ENCODE measurements at regions not wholly inside any gene's neighbourhood (a gene's known extent, or its start where the extent isn't known, plus 50 kb on each side); places are given as distances from the start of the nearest gene placed in this dataset.

DNA sequence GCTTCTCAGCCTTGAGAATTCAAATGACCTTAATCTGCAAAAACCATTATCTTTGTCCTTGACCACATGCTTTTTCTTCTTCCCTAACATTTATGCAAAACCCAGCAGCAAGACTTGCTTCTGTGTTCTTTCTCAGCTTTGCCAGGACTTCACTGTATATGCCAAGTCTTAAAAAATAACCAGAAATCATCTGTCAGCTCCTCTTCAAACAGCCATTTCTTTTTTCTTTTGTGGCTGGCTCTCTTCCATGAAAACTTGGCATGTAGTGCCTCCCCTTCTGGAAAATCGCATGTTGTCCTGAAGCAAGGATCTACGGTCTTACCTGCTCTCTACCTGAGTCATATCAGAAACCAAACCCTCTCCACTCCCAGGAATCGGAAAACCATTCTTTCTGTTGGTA, 364.9 kb downstream of the RPS29 start:
- no peaks in the 10 kb centered on the region for H3K4me1 ChIP-seq (ENCODE audit: control insufficient read depth in 2 of 2, insufficient read depth in 2 of 2, low read length in 2 of 2)
- TF ChIP-seq EZH2 (IDR thresholded peaks at IDR 0.05; ENCODE audit: borderline replicate concordance, insufficient read depth, low read depth, low read length, poor library complexity, severe bottlenecking): no peak
- TF ChIP-seq, protein P1, sequence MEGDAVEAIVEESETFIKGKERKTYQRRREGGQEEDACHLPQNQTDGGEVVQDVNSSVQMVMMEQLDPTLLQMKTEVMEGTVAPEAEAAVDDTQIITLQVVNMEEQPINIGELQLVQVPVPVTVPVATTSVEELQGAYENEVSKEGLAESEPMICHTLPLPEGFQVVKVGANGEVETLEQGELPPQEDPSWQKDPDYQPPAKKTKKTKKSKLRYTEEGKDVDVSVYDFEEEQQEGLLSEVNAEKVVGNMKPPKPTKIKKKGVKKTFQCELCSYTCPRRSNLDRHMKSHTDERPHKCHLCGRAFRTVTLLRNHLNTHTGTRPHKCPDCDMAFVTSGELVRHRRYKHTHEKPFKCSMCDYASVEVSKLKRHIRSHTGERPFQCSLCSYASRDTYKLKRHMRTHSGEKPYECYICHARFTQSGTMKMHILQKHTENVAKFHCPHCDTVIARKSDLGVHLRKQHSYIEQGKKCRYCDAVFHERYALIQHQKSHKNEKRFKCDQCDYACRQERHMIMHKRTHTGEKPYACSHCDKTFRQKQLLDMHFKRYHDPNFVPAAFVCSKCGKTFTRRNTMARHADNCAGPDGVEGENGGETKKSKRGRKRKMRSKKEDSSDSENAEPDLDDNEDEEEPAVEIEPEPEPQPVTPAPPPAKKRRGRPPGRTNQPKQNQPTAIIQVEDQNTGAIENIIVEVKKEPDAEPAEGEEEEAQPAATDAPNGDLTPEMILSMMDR (IDR thresholded peaks at IDR 0.05): no peak
- Mint-ChIP-seq H3K9me3 (ENCODE audit: insufficient read depth) (no peaks in the 10 kb centered on the region), H3K4me1 (no peaks in the 10 kb centered on the region), H3K27ac (no peak overlapping the region), H3K4me3 (no peak overlapping the region), H3K27me3 (no peaks in the 10 kb centered on the region)
- ChIA-PET POLR2A (no interaction called here), CTCF (no interaction called here)
- no peaks in the 10 kb centered on the region for H3K9me3 ChIP-seq (ENCODE audit: control extremely low read depth in 1 of 3, control insufficient read depth in 2 of 3, insufficient read depth in 1 of 3, low read length in 2 of 3)
- no peaks in the 10 kb centered on the region for H3K27me3 ChIP-seq (replicated peaks in 1 of 4; ENCODE audit: control extremely low read depth in 1 of 4, control insufficient read depth in 3 of 4, insufficient read depth in 4 of 4, low read length in 3 of 4)
- H3K36me3 ChIP-seq (replicated peaks in 1 of 2; ENCODE audit: control extremely low read depth in 1 of 2, control insufficient read depth in 1 of 2, extremely low read depth in 1 of 2, insufficient read depth in 2 of 2, low read length in 1 of 2): no peaks in the 10 kb centered on the region
- DNase-seq (no peak), ATAC-seq (ENCODE audit: low read depth) (no peak)
- 71% methylated on average over 3 of the region's 3 CpGs for WGBS (ENCODE audit: insufficient coverage)
- H3K27ac ChIP-seq (ENCODE audit: low read length in 2 of 2): no peak overlapping the region
- no peak overlapping the region for H2AFZ ChIP-seq (ENCODE audit: insufficient read depth, low read depth, low read length, poor library complexity, severe bottlenecking)
- intact Hi-C loops (cut with micrococcal nuclease): no loop called here
- no peak overlapping the region for H3K4me2 ChIP-seq (replicated peaks; ENCODE audit: low read depth, low read length, poor library complexity, severe bottlenecking)
- H3K79me2 ChIP-seq (ENCODE audit: control insufficient read depth, insufficient read depth, low read length): no peaks in the 10 kb centered on the region
- H3K4me3 ChIP-seq (ENCODE audit: control extremely low read depth in 1 of 5, extremely low read depth in 1 of 5, insufficient read depth in 1 of 5, low read depth in 2 of 5, low read length in 4 of 5): no peak overlapping the region
- no peaks in the 10 kb centered on the region for H4K20me1 ChIP-seq (ENCODE audit: control insufficient read depth, insufficient read depth, low read length, poor library complexity, severe bottlenecking)
- no peak overlapping the region for H3K9ac ChIP-seq (ENCODE audit: low read length)

- Histone ChIP-seq H3K9ac (ENCODE audit: low read length) (no peak overlapping the region), H3K4me3 (ENCODE audit: control extremely low read depth in 1 of 5, extremely low read depth in 1 of 5, insufficient read depth in 1 of 5, low read depth in 2 of 5, low read length in 4 of 5) (no peak overlapping the region), H4K20me1 (ENCODE audit: control insufficient read depth, insufficient read depth, low read length, poor library complexity, severe bottlenecking) (no peaks in the 10 kb centered on the region), H3K79me2 (ENCODE audit: control insufficient read depth, insufficient read depth, low read length) (no peaks in the 10 kb centered on the region), H3K4me2 (replicated peaks; ENCODE audit: low read depth, low read length, poor library complexity, severe bottlenecking) (no peak overlapping the region), H3K36me3 (replicated peaks in 1 of 2; ENCODE audit: control extremely low read depth in 1 of 2, control insufficient read depth in 1 of 2, extremely low read depth in 1 of 2, insufficient read depth in 2 of 2, low read length in 1 of 2) (no peaks in the 10 kb centered on the region), H3K27me3 (replicated peaks in 1 of 4; ENCODE audit: control extremely low read depth in 1 of 4, control insufficient read depth in 3 of 4, insufficient read depth in 4 of 4, low read length in 3 of 4) (no peaks in the 10 kb centered on the region), H3K27ac (ENCODE audit: low read length in 2 of 2) (no peak overlapping the region), H3K4me1 (ENCODE audit: control insufficient read depth in 2 of 2, insufficient read depth in 2 of 2, low read length in 2 of 2) (no peaks in the 10 kb centered on the region), H2AFZ (ENCODE audit: insufficient read depth, low read depth, low read length, poor library complexity, severe bottlenecking) (no peak overlapping the region), H3K9me3 (ENCODE audit: control extremely low read depth in 1 of 3, control insufficient read depth in 2 of 3, insufficient read depth in 1 of 3, low read length in 2 of 3) (no peaks in the 10 kb centered on the region)
- ChIA-PET CTCF (no interaction called here), POLR2A (no interaction called here)
- ATAC-seq (ENCODE audit: low read depth) (no peak), DNase-seq (no peak)
- Mint-ChIP-seq H3K27me3 (no peaks in the 10 kb centered on the region), H3K27ac (no peak overlapping the region), H3K4me1 (no peaks in the 10 kb centered on the region), H3K9me3 (ENCODE audit: insufficient read depth) (no peaks in the 10 kb centered on the region), H3K4me3 (no peak overlapping the region)
- TF ChIP-seq, protein P1 (IDR thresholded peaks at IDR 0.05): no peak
- TF ChIP-seq EZH2 (IDR thresholded peaks at IDR 0.05; ENCODE audit: borderline replicate concordance, insufficient read depth, low read depth, low read length, poor library complexity, severe bottlenecking): no peak
- whole genome bisulfite sequencing (ENCODE audit: insufficient coverage): 92% methylated on average over 2 of the region's 3 CpGs
- intact Hi-C loops (cut with micrococcal nuclease): no loop called here
Measured at GRCh38 chr14:49220492-49220891, 365.7 kb downstream of the RPS29 start.
